NCI-H748 treated with DMSO at 0.1 percent for 48 hours (cell line): ENCODE measurements at regions not wholly inside any gene's neighbourhood (a gene's known extent, or its start where the extent isn't known, plus 50 kb on each side); places are given as distances from the start of the nearest gene placed in this dataset.
A peak's percentile ranks its signal among the peaks of the same experiment; 100 is the strongest.

Experiments used
- DNase-seq: peaks from one replicate; lab custom pipeline; 2025; lab: John Stamatoyannopoulos, UW

DNA sequence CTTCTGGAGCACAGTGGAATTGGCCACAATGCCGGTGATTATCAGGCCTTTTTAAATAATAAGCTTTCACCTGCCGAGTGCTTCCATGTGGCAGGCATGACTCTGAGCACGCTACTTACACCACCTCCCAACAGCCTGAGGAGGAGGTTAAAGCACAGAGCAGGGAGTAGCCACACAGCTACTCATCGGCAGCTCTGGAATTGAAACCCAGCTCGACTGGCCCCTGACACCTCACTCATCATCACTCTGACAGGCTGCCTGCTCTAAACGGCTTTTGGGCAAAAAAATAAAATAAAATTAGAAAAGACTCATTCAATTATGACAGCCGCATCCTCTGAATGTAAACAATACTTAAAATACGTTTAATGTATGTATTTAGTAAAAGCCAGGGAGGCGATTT lies 326.4 kb upstream of the NOCT start:
- DNase-seq: no peak

DNA sequence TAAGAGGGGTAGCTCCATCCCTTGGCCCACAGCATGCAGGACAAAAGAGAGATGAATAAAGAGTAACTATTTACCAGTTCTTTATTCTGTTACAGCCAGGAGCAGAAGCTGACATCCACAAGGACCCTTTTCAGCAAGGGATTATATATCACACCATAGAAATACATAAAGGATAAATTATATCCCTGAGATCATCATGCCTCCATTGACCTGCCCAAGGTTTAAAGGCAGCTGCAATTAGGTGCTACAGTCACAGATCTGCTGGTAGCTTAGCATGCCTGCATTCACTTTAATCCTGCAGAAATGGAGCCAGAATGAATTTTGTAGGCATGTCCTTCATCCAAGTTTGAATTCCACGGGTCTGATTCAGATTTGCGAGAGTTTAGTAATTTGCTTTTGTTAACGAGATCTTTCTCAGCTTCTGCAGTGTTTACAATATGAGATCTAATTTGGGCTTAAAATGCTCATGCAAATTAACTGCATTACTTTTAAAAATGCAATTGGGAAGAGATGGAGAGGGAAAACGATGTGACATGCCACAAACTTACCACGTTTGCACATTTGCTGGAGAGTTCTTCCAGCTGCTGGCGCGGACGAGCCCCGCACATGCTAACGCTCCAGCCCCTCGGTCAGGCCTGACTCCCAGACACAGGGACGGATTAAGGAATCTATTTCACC lies 327.0 kb upstream of the NOCT start:
- DNase-seq: no peak

DNA sequence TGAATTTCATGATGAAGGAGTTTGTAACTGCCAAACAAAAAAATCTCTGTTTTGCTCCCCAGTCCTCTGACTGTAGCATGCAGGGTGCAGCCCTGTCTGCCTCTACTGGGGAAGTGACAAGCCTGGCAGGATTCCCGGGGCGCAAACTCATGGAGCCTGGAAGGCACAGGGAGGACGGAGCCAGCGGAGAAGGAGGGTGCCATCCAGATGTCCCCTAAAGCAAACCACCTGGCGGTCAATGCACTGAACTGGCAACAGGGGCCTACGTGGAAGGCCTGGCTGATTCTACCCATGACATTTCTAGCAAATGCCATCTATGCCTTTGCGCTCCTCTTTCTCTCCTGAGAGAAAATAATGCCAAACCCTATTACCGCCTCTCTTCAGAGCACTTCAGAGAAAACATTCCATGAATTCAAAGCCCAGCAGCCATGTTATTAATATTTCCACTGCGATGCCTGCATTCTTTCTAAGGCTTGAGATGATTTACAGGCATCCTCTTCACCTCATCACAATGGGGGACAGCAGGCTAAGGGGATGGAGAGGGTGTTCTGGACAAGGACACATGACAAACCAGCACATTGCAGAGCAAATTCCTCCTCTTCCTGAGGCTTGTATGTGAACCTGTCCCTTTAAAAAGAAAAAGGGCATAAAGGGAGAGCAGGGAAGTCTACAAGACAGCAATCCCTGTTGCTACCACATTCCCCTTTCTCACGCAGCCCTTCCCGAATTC lies 329.3 kb upstream of the NOCT start:
- no peak for DNase-seq

DNA sequence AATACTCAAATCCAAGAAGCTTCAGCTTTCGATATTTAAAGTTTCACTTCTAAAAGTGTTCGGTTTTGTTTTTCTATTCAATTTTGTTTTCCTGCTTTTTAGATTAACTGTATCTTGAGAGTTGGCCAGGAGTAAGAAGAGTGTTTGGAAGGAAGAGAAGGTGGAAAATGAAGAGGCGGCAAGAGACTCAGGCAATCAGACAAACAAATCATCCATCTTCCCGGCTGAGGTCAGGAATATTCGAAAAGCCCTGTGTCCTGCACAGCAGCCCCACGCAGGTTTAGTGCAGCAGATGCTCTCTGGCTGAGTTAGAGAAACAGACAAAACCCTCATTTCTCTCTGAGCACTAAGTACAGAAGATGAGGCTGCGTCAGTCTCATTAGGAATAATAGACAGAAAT lies 330.3 kb upstream of the NOCT start:
- DNase-seq: peak; percentile 41

- peak; percentile 74 for DNase-seq
Observed at GRCh38 chr4:138680989-138681604, 334.5 kb upstream of the NOCT start.

DNA sequence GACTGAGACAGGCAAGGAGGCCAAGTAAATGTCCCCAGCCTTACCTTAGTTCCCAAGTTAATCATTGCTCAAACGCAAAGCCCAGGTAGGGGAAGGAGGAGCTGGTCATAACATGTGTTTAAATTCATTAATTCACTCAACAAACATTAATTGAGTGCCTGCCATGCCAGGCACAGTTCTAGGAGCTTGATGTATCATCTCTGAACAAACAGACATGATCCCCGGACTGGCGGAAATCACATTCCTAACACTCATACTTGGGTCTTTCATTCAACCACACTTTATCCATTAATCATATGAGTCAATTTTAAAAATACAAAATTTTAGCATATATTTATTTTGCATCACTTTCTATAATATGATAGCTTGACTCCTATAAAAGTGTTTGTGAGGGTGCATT lies 335.3 kb upstream of the NOCT start:
- no peak for DNase-seq

- no peak for DNase-seq
Observed at GRCh38 chr4:138678985-138679746, 336.4 kb upstream of the NOCT start.

GRCh38 chr4:138677748-138678147 lies 337.8 kb upstream of the NOCT start:
- no peak for DNase-seq

DNA sequence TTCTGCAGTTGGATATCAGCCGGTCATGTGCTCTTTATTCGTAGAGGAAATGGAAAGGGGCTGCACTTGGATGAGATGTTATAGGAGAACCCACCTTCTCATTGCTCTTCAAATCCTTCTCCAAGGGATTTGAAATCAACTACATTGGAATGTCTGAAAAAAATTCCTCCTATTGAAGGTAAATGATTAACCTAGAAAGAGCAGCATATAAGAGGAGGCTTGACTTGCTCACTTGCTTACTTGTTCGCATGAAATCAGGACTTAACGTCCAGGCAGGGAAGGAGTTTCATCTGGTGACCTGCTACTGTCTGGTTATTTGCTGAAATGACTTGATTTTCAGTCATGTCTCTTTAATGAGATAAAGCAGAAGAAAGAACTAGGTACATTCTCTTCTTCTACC lies 338.4 kb upstream of the NOCT start:
- no peak for DNase-seq

- peak; percentile 37 for DNase-seq
Observed at GRCh38 chr4:138675685-138676084, 339.9 kb upstream of the NOCT start.

DNA sequence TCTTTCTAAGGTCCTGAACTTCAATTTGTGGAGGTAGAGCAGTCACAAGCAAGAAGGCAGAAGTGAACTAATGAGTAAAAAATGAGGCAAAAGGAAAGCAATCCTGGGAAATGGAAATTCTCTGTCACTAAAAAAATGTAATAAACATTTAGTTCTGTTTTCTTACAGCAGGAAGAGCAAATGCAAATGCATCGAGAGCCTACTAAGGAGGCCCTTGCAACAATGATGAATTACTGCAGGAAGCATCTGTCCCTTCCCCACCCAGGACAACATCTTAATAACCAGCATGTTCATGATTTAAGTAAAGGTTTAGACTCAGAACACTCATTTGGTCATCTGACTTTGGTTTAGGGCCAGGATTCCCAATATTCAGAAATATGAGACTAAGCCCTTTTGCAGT lies 341.4 kb upstream of the NOCT start:
- DNase-seq: no peak

DNA sequence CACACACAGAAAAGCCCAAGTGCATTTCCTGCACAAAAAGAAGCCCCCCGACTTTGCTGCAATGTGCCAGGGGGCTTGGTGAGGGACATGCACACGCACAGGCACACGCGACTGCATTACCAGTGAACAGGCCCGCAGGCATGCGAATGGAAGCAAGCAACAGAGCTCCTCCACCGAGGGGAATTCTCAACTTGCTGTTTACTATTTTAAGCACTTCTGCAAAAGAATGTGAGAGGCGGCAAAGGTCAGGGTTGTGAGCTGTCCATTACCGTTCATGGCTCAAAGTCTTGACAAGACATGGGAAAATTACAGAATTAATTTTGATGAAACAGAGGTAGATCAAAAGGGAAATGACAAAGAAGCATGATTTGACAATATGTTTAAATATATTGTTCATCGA lies 342.5 kb upstream of the NOCT start:
- DNase-seq: no peak

DNA sequence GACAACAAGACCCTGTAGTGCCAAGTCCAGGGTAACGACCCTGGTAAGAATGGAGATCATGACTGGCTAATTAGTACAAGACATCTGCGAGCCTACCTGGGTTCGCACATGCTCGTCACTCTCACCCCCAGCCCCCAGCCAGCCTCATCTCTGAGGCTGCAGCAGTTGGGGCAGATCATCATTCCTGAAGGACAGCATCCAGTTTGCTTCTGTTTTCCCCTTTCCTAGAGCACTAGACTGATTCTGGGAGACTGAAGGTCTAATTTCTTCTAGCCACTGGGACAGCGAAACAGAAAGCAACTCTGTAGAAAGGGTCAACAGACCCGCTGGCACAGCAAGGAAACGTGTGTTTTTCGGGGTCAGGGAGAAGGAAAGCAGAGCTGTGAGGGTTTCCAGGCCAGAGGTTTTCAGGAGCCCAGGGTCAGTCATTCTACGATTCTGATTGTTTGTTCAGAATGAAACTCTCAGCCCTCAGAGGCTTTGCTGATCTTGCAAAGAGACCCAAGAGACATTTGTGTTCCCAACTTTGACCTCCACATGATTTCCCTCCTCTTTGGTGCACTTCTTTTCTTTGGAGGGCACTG lies 343.1 kb upstream of the NOCT start:
- DNase-seq: no peak

- DNase-seq: no peak
Observed at GRCh38 chr4:138671606-138672084, 343.9 kb upstream of the NOCT start.

DNA sequence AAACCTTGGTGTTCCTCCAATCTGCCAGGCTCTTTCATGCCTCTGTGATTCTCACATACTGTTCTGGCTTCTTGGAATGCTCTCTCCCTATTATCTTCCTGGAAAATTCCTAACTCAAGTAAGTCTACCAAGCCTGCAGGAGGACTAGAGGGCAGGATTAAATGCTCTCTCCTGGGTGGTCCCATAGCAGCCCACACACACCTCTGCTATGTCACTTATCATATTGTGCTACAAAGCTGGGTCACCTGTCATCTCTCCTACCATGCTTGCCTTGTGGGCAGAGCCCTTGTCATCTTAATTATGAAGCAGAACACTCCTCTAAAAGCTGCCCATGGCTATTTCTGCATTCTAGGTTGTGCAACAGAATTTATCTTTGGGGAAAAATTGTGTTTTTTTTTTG lies 344.5 kb upstream of the NOCT start:
- DNase-seq: no peak

GRCh38 chr4:138670681-138671080 lies 344.9 kb upstream of the NOCT start:
- DNase-seq: no peak

DNA sequence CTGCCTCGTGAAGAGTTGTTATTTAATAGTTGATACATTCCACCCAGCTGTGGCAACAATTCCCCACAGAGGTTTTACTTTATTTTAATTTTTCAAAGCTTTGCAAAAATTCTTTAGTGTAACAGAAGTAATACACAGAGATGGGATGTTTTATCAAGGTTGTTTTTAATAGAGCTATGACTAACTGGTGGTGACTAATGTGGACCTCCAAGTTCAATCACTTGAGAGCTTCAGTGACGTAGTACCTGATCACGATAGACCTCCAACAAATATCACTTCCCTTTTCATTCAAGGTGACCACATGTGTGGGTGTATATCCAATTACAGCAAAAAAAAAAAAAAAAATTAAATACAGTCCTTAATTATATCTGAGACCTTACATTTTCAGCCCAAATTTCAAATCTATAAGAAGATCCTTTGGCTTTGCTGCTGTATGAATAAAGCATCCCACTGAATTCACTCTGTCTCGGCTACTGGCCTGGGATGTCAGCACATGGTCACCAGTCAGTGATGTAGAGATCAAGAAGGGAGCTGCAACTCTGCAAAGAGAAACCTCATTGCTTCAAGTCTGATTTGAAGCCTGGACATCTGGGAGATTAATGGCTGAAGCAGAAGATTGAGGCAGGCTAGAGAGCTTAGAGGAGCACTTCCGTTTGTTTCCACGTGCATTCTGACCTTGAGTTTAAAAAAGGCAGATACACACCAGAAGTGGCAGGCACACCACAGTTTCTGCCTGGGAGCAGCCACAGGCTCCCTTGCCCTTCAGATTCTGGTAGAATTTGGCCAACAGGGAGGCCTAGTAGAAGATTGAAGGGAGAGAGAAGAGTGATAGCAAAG lies 345.9 kb upstream of the NOCT start:
- no peak for DNase-seq

GRCh38 chr4:138668309-138668708 lies 347.3 kb upstream of the NOCT start:
- no peak for DNase-seq

- DNase-seq: no peak
Observed at GRCh38 chr4:138666366-138666765, 349.2 kb upstream of the NOCT start.

- DNase-seq: no peak
Observed at GRCh38 chr4:138665851-138666250, 349.7 kb upstream of the NOCT start.

- DNase-seq: no peak
Observed at GRCh38 chr4:138663883-138664282, 351.7 kb upstream of the NOCT start.
